Right atrium auricular region (tissue), 2 donors: ENCODE measurements at regions not wholly inside any gene's neighbourhood (a gene's known extent, or its start where the extent isn't known, plus 50 kb on each side); places are given as distances from the start of the nearest gene placed in this dataset.

Source experiments
- DNase-seq: peaks from one replicate; pipeline ENCODE4 v3.0.0-alpha.2; 2019; ENCODE audit warnings: low spot score
- H3K27ac ChIP-seq, 2 donors: fragments of 200-600 bp; sonication (generic); 1 replicate in 1 of 2; 2 replicates in 1 of 2; pipeline ENCODE4 v1.5.1; 2016 to 2019
- H3K27me3 ChIP-seq, 2 donors: fragments of 200-600 bp; sonication (generic); one replicate each; pipeline versions ENCODE4 v1.5.1 to v1.6.0; 2017 to 2019
- H3K36me3 ChIP-seq: fragments of 200-600 bp; sonication (generic); one replicate; pipeline ENCODE4 v1.5.1; 2016
- H3K4me1 ChIP-seq, 2 donors: fragments of 200-600 bp; sonication (generic); one replicate each; pipeline versions ENCODE4 v1.5.1 to v1.6.0; 2017 to 2019
- H3K4me3 ChIP-seq, 2 donors: fragments of 200-600 bp; sonication (generic); 1 replicate in 1 of 2; 2 replicates in 1 of 2; pipeline ENCODE4 v1.5.1; 2017 to 2019; ENCODE audit warnings: mild to moderate bottlenecking in 1 of 2, moderate library complexity in 1 of 2
- H3K9me3 ChIP-seq, 2 donors: fragments of 200-600 bp; sonication (generic); one replicate each; pipeline ENCODE4 v1.5.1; 2019
- CTCF ChIP-seq, 2 donors: fragments of 200-600 bp; sonication (generic); IDR thresholded peaks; one replicate each; pipeline ENCODE4 v1.5.1; 2019; ENCODE audit warnings: antibody characterized with exemption in 2 of 2

- TF ChIP-seq CTCF (IDR thresholded peaks at IDR 0.05) = no peak
- H3K27me3 ChIP-seq = no peaks in the 10 kb centered on the region
- DNase-seq = no peak
- H3K4me3 ChIP-seq = no peak overlapping the region
- H3K27ac ChIP-seq = no peak overlapping the region
- H3K4me1 ChIP-seq = no peaks in the 10 kb centered on the region
- H3K9me3 ChIP-seq = peaks cover 0 to 20% of the 10 kb centered on the region in 2 donors
- no peaks in the 10 kb centered on the region for H3K36me3 ChIP-seq
Observed at GRCh38 chr5:155353231-155353630, 339.7 kb downstream of the KIF4B start.

- no peaks in the 10 kb centered on the region for H3K9me3 ChIP-seq
- no peaks in the 10 kb centered on the region for H3K36me3 ChIP-seq
- no peak overlapping the region for H3K27ac ChIP-seq
- H3K4me3 ChIP-seq = no peak overlapping the region
- H3K4me1 ChIP-seq = no peaks in the 10 kb centered on the region
- no peak for DNase-seq
- no peak for TF ChIP-seq CTCF (IDR thresholded peaks at IDR 0.05)
- H3K27me3 ChIP-seq = no peaks in the 10 kb centered on the region
Observed at GRCh38 chr5:155366096-155366495, 352.5 kb downstream of the KIF4B start.

- Histone ChIP-seq H3K27ac (no peak overlapping the region), H3K27me3 (no peaks in the 10 kb centered on the region), H3K4me1 (no peaks in the 10 kb centered on the region), H3K4me3 (no peak overlapping the region), H3K9me3 (no peaks in the 10 kb centered on the region), H3K36me3 (no peaks in the 10 kb centered on the region)
- DNase-seq = no peak
- no peak for TF ChIP-seq CTCF (IDR thresholded peaks at IDR 0.05)
Observed at GRCh38 chr5:155367841-155368240, 354.3 kb downstream of the KIF4B start.

GRCh38 chr5:155368490-155368889, 354.9 kb downstream of the KIF4B start:
- Histone ChIP-seq H3K27ac (no peak overlapping the region), H3K4me1 (no peaks in the 10 kb centered on the region), H3K27me3 (no peaks in the 10 kb centered on the region), H3K36me3 (no peaks in the 10 kb centered on the region), H3K4me3 (no peak overlapping the region), H3K9me3 (no peaks in the 10 kb centered on the region)
- no peak for TF ChIP-seq CTCF (IDR thresholded peaks at IDR 0.05)
- no peak for DNase-seq

- Histone ChIP-seq H3K27ac (no peak overlapping the region), H3K27me3 (no peaks in the 10 kb centered on the region), H3K4me3 (no peak overlapping the region), H3K4me1 (no peaks in the 10 kb centered on the region), H3K36me3 (no peaks in the 10 kb centered on the region), H3K9me3 (peaks cover 0 to 4% of the 10 kb centered on the region in 2 donors)
- no peak for DNase-seq
- no peak for TF ChIP-seq CTCF (IDR thresholded peaks at IDR 0.05)
Observed at GRCh38 chr5:155380480-155380879, 366.9 kb downstream of the KIF4B start.

- H3K27ac ChIP-seq = no peak overlapping the region
- no peaks in the 10 kb centered on the region for H3K27me3 ChIP-seq
- peaks cover 0 to 4% of the 10 kb centered on the region in 2 donors for H3K9me3 ChIP-seq
- no peak for DNase-seq
- H3K4me3 ChIP-seq = no peak overlapping the region
- H3K36me3 ChIP-seq = no peaks in the 10 kb centered on the region
- TF ChIP-seq CTCF (IDR thresholded peaks at IDR 0.05) = no peak
- H3K4me1 ChIP-seq = no peaks in the 10 kb centered on the region
Observed at GRCh38 chr5:155381654-155382053, 368.1 kb downstream of the KIF4B start.
